ENCODE measurements at regions not wholly inside any gene's neighbourhood (a gene's known extent, or its start where the extent isn't known, plus 50 kb on each side); places are given as distances from the start of the nearest gene placed in this dataset.

DNA sequence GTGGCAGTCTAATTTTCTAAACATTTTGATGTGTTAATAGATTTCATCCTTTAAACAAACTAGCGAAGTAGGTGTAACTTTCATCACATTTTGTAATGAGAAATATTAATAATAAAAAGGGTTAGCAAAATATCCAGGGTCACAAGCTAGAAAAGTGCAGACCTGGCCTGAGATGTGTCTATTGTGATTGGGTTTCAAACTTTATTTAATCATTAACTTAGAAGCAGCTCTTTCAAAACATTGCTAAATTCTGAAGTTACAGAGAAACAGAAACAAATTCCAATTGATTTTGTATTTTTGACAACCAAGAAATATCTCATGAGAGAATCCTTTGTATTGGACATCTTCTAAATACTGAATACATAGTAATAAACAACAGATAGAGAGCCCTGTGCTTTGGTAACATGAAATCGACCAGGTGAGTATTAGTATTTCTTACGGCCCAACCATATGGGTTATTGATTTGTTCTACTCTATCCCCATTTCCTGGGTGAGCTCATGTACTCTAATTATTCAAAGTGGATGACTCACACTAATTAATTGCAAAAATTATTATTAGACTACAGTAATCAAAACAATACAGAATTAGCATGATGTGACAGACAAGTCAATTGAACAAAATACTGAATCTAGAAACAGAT lies 1093.8 kb upstream of the AGA start:
- no peak for TF ChIP-seq POLR2A (IDR thresholded peaks at IDR 0.05)
- TF ChIP-seq, protein P1, sequence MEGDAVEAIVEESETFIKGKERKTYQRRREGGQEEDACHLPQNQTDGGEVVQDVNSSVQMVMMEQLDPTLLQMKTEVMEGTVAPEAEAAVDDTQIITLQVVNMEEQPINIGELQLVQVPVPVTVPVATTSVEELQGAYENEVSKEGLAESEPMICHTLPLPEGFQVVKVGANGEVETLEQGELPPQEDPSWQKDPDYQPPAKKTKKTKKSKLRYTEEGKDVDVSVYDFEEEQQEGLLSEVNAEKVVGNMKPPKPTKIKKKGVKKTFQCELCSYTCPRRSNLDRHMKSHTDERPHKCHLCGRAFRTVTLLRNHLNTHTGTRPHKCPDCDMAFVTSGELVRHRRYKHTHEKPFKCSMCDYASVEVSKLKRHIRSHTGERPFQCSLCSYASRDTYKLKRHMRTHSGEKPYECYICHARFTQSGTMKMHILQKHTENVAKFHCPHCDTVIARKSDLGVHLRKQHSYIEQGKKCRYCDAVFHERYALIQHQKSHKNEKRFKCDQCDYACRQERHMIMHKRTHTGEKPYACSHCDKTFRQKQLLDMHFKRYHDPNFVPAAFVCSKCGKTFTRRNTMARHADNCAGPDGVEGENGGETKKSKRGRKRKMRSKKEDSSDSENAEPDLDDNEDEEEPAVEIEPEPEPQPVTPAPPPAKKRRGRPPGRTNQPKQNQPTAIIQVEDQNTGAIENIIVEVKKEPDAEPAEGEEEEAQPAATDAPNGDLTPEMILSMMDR (IDR thresholded peaks at IDR 0.05), result no peak

Data from heart left ventricle (tissue), 13 donors.